HCT116 (cell line): ENCODE measurements at regions not wholly inside any gene's neighbourhood (a gene's known extent, or its start where the extent isn't known, plus 50 kb on each side); places are given as distances from the start of the nearest gene placed in this dataset.

Source experiments
- ATAC-seq: fragments of 200-7000 bp; cut with Tn5 transposase; 2 replicates; pipeline ENCODE4 v1.9.1; 2020; ENCODE audit warnings: mild to moderate bottlenecking, moderate library complexity
- BruUV-seq: library from RNA; stranded (reverse); fragments of 400-500 nt; replicated peaks from 2 replicates; lab custom pipeline; 2021; lab: Mats Ljungman, UMichigan
- CTCF ChIA-PET: fragments of 300-600 bp; sonication (Branson Sonifier 250); formaldehyde crosslinking; loops from one replicate; lab custom pipeline; 2021; ENCODE audit warnings: antibody characterized with exemption; lab: Charles Lee
- POLR2A ChIA-PET: fragments of 300-600, 350-600 bp; sonication (Branson Sonifier 250); formaldehyde crosslinking; loops from one replicate; lab custom pipeline; 2021; ENCODE audit warnings: antibody characterized with exemption; lab: Charles Lee
- RAD21 ChIA-PET, 2 experiments: fragments of 300-600 bp; sonication (Branson Sonifier 250); formaldehyde crosslinking; loops; one replicate each; lab custom pipeline; 2023; ENCODE audit warnings: low total read pairs in 2 of 2; ENCODE audit not compliant: uncharacterized antibody in 2 of 2, unreplicated experiment in 2 of 2, low non-redundant PET in 1 of 2; lab: Charles Lee
- DNase-seq: peaks from one replicate; pipeline ENCODE4 v3.0.0-alpha.2; 2010; ENCODE audit warnings: low read depth, low spot score
- H2AFZ ChIP-seq: fragments of 200-600 bp; shearing (Covaris generic), sonication (generic); 2 replicates; pipeline ENCODE4 v1.6.1; 2017; ENCODE audit warnings: low read depth, mixed run types, mixed read lengths, antibody characterized with exemption, low read length; ENCODE audit not compliant: poor library complexity, severe bottlenecking
- H3K27ac ChIP-seq: 2 replicates; pipeline ENCODE4 v1.5.1; 2012; ENCODE audit warnings: low read depth, low read length
- H3K27me3 ChIP-seq: fragments of 200-600 bp; sonication (generic); 2 replicates; pipeline ENCODE4 v1.6.1; 2016; ENCODE audit warnings: mixed run types, low read length, mixed read lengths; ENCODE audit not compliant: insufficient read depth
- H3K36me3 ChIP-seq, 2 experiments: fragments of 200-500 bp in 1 of 2; fragments of 200-600 bp in 1 of 2; sonication (Bioruptor generic) in 1 of 2; sonication (generic) in 1 of 2; 2 replicates each; pipeline versions ENCODE4 v1.5.1 to v1.6.1; 2014 to 2016; ENCODE audit warnings: low read length in 2 of 2, inconsistent platforms in 1 of 2, mixed read lengths in 1 of 2, mixed run types in 1 of 2; ENCODE audit not compliant: insufficient read depth in 2 of 2, control insufficient read depth in 1 of 2
- H3K4me1 ChIP-seq, 2 experiments: fragments of 200-600 bp in 1 of 2; sonication (generic) in 1 of 2; 2 replicates each; pipeline versions ENCODE4 v1.5.1 to v1.6.1; 2012 to 2017; ENCODE audit warnings: low read length in 2 of 2, inconsistent platforms in 1 of 2, mild to moderate bottlenecking in 1 of 2, mixed read lengths in 1 of 2, mixed run types in 1 of 2, moderate library complexity in 1 of 2; ENCODE audit not compliant: insufficient read depth in 2 of 2, control insufficient read depth in 1 of 2
- H3K4me2 ChIP-seq: fragments of 200-600 bp; sonication (generic); 2 replicates; pipeline ENCODE4 v1.6.1; 2017; ENCODE audit warnings: mixed run types, low read length, mixed read lengths
- H3K4me3 ChIP-seq, 2 experiments: fragments of 200-600 bp in 1 of 2; sonication (generic) in 1 of 2; replicated peaks in 1 of 2; 2 replicates each; pipeline ENCODE4 v1.5.1; 2011 to 2016; ENCODE audit warnings: low read length in 2 of 2, control low read depth in 1 of 2, low read depth in 1 of 2, mild to moderate bottlenecking in 1 of 2, mixed read lengths in 1 of 2, mixed run types in 1 of 2
- H3K79me2 ChIP-seq: fragments of 200-600 bp; sonication (generic); 2 replicates; pipeline ENCODE4 v1.6.1; 2017; ENCODE audit warnings: mild to moderate bottlenecking, mixed run types, low read length, moderate library complexity, mixed read lengths; ENCODE audit not compliant: insufficient read depth
- H3K9ac ChIP-seq: fragments of 200-600 bp; sonication (generic); 2 replicates; pipeline ENCODE4 v1.6.1; 2016; ENCODE audit warnings: low read length, mixed read lengths
- H3K9me2 ChIP-seq: fragments of 200-600 bp; sonication (generic), shearing (Covaris generic); 2 replicates; pipeline ENCODE4 v1.6.1; 2017; ENCODE audit warnings: mixed run types, mild to moderate bottlenecking, moderate library complexity; ENCODE audit not compliant: insufficient read depth
- H3K9me3 ChIP-seq, 2 experiments: fragments of 200-500 bp in 1 of 2; fragments of 200-600 bp in 1 of 2; sonication (Bioruptor generic) in 1 of 2; sonication (generic) in 1 of 2; 2 replicates each; pipeline ENCODE4 v1.6.1; 2014 to 2017; ENCODE audit warnings: low read length in 2 of 2, mixed read lengths in 2 of 2, inconsistent platforms in 1 of 2, low read depth in 1 of 2, mild to moderate bottlenecking in 1 of 2, mixed run types in 1 of 2, moderate library complexity in 1 of 2; ENCODE audit not compliant: control insufficient read depth in 1 of 2, insufficient read depth in 1 of 2
- H4K20me1 ChIP-seq: fragments of 200-600 bp; sonication (generic), shearing (Covaris generic); 2 replicates; pipeline ENCODE4 v1.6.1; 2017; ENCODE audit warnings: mixed run types, mild to moderate bottlenecking, moderate library complexity; ENCODE audit not compliant: insufficient read depth
- ATF3 ChIP-seq: IDR thresholded peaks from 2 replicates; pipeline ENCODE4 v1.6.1; 2012
- CBX3 ChIP-seq: IDR thresholded peaks from 2 replicates; pipeline ENCODE4 v1.6.1; 2012; ENCODE audit warnings: low read depth
- CEBPB ChIP-seq: IDR thresholded peaks from 2 replicates; pipeline ENCODE4 v1.6.1; 2012; ENCODE audit warnings: low read depth
- CTCF ChIP-seq, 3 experiments: fragments of 200-600 bp in 1 of 3; sonication (generic) in 1 of 3; IDR thresholded peaks in 2 of 3; conservative IDR thresholded peaks in 1 of 3; 2 replicates each; pipeline ENCODE4 v1.5.1; 2012 to 2017; ENCODE audit warnings: low read depth in 2 of 3, low read length in 2 of 3, antibody characterized with exemption in 1 of 3, borderline replicate concordance in 1 of 3, control low read depth in 1 of 3, mild to moderate bottlenecking in 1 of 3, mixed read lengths in 1 of 3, mixed run types in 1 of 3, moderate library complexity in 1 of 3; ENCODE audit not compliant: insufficient read depth in 1 of 3
- EGR1 ChIP-seq: IDR thresholded peaks from 2 replicates; pipeline ENCODE4 v1.6.1; 2012; ENCODE audit warnings: low read depth
- EZH2 ChIP-seq: fragments of 200-600 bp; sonication (generic); IDR thresholded peaks from 2 replicates; pipeline ENCODE4 v1.6.1; 2017; ENCODE audit warnings: antibody characterized with exemption, mixed run types
- EZH2phosphoT487 ChIP-seq: fragments of 200-600 bp; IDR thresholded peaks from 2 replicates; pipeline ENCODE4 v1.6.1; 2018; ENCODE audit warnings: antibody characterized with exemption, borderline replicate concordance
- JUND ChIP-seq: IDR thresholded peaks from 2 replicates; pipeline ENCODE4 v1.6.1; 2012
- MAX ChIP-seq: IDR thresholded peaks from 2 replicates; pipeline ENCODE4 v1.6.1; 2012
- POLR2A ChIP-seq: IDR thresholded peaks from 2 replicates; pipeline ENCODE4 v1.7.0; 2011; ENCODE audit warnings: borderline replicate concordance; ENCODE audit not compliant: insufficient read depth, insufficient read length; ENCODE audit errors: extremely low read depth
- POLR2AphosphoS5 ChIP-seq: IDR thresholded peaks from 2 replicates; pipeline ENCODE4 v1.6.1; 2011; ENCODE audit warnings: mild to moderate bottlenecking, low read depth, low read length, moderate library complexity
- RAD21 ChIP-seq: IDR thresholded peaks from 2 replicates; pipeline ENCODE4 v1.6.1; 2012; ENCODE audit warnings: low read depth, mild to moderate bottlenecking
- REST ChIP-seq: IDR thresholded peaks from 2 replicates; pipeline ENCODE4 v1.6.1; 2012; ENCODE audit warnings: low read depth
- SIN3A ChIP-seq: IDR thresholded peaks from 2 replicates; pipeline ENCODE4 v1.6.1; 2012; ENCODE audit warnings: low read depth
- SP1 ChIP-seq: IDR thresholded peaks from 2 replicates; pipeline ENCODE4 v1.6.1; 2012; ENCODE audit warnings: low read depth
- SRF ChIP-seq: IDR thresholded peaks from 2 replicates; pipeline ENCODE4 v1.6.1; 2012; ENCODE audit warnings: low read depth
- TCF7L2 ChIP-seq: IDR thresholded peaks from 2 replicates; pipeline ENCODE4 v1.7.0; 2011; ENCODE audit warnings: borderline replicate concordance, inconsistent platforms; ENCODE audit not compliant: insufficient read depth, insufficient read length; ENCODE audit errors: extremely low read depth
- YY1 ChIP-seq: IDR thresholded peaks from 2 replicates; pipeline ENCODE4 v1.6.1; 2011; ENCODE audit warnings: low read length, low read depth, moderate library complexity, mild to moderate bottlenecking; ENCODE audit not compliant: insufficient replicate concordance; ENCODE audit errors: extremely low read depth
- ZFX ChIP-seq: fragments of 450-650 bp; IDR thresholded peaks from 2 replicates; pipeline ENCODE4 v1.6.1; 2017
- ZNF274 ChIP-seq: fragments of 200-500 bp; sonication (Bioruptor generic); IDR thresholded peaks from 2 replicates; pipeline ENCODE4 v1.6.1; 2014; ENCODE audit warnings: mild to moderate bottlenecking, low read depth, low read length, inconsistent platforms
- intact Hi-C: fragments of 100-400 bp; cut with micrococcal nuclease; formaldehyde crosslinking; loops from 2 replicates; pipeline ENCODE4 v1.10.0; 2022

- RAD21 ChIA-PET, result no interaction called here
- no peak overlapping the region for H3K4me2 ChIP-seq
- H3K36me3 ChIP-seq, result no peaks in the 10 kb centered on the region
- peak overlapping the region; percentile 16 for H2AFZ ChIP-seq
- no peaks in the 10 kb centered on the region for H3K79me2 ChIP-seq
- CTCF ChIA-PET, result no interaction called here
- intact Hi-C loops, result no loop called here
- no peak overlapping the region for H3K4me3 ChIP-seq
- POLR2A ChIA-PET, result no interaction called here
- no peak overlapping the region for H3K9ac ChIP-seq
- no peaks in the 10 kb centered on the region for H3K4me1 ChIP-seq
- no peak for ATAC-seq
- no TSS peak for BruUV-seq
- H4K20me1 ChIP-seq, result no peaks in the 10 kb centered on the region
- H3K9me3 ChIP-seq, result no peaks in the 10 kb centered on the region
- no peaks in the 10 kb centered on the region for H3K27me3 ChIP-seq
- TF ChIP-seq YY1 (no peak), SP1 (no peak), POLR2A (no peak), ATF3 (no peak), CTCF (IDR thresholded peaks at IDR 0.05 in 2 of 3, conservative IDR thresholded peaks at IDR 0.05 in 1 of 3; ENCODE audit: borderline replicate concordance in 1 of 3, insufficient read depth in 1 of 3, low read depth in 2 of 3, low read length in 2 of 3) (no peak), EZH2phosphoT487 (no peak), JUND (no peak), SRF (no peak), REST (no peak), ZNF274 (no peak), CEBPB (no peak), ZFX (no peak), RAD21 (no peak), TCF7L2 (no peak), SIN3A (no peak), MAX (no peak), POLR2AphosphoS5 (no peak), EZH2 (no peak), CBX3 (no peak), EGR1 (no peak)
- TF ChIP-seq, all 23 proteins: peak for 0
- DNase-seq, result no peak
- no peak overlapping the region for H3K27ac ChIP-seq
- H3K9me2 ChIP-seq, result no peaks in the 10 kb centered on the region
These were observed 592.4 kb downstream of the DIPK2A start for GRCh38 chr3:144564011-144564410.
